Thoracic aorta (tissue), 2 donors: ENCODE measurements at regions not wholly inside any gene's neighbourhood (a gene's known extent, or its start where the extent isn't known, plus 50 kb on each side); places are given as distances from the start of the nearest gene placed in this dataset.
A peak's percentile ranks its signal among the peaks of the same experiment; 100 is the strongest.

ENCODE experiments used
- ATAC-seq: fragments of 150-250 bp; one replicate; pipeline ENCODE4 v1.8.0; 2017; ENCODE audit warnings: low read depth; ENCODE audit not compliant: insufficient number of reproducible peaks, low FRiP score
- DNase-seq: peaks from one replicate; pipeline ENCODE4 v3.0.0-alpha.2; 2020; ENCODE audit warnings: low spot score
- H3K27ac ChIP-seq, 2 donors: fragments of 200-600 bp; sonication (generic); 1 replicate in 1 of 2; 2 replicates in 1 of 2; pipeline ENCODE4 v1.5.1; 2016; ENCODE audit warnings: mild to moderate bottlenecking in 2 of 2, moderate library complexity in 2 of 2
- H3K27me3 ChIP-seq: fragments of 200-600 bp; sonication (generic); replicated peaks from 2 replicates; pipeline ENCODE4 v1.6.0; 2016; ENCODE audit warnings: mild to moderate bottlenecking; ENCODE audit not compliant: insufficient read depth
- H3K36me3 ChIP-seq: fragments of 200-600 bp; sonication (generic); one replicate; pipeline ENCODE4 v1.5.1; 2016
- H3K4me1 ChIP-seq, 2 donors: fragments of 200-600 bp; sonication (generic); 1 replicate in 1 of 2; 2 replicates in 1 of 2; pipeline versions ENCODE4 v1.5.1 to v1.6.0; 2016; ENCODE audit warnings: low read depth in 2 of 2, mild to moderate bottlenecking in 1 of 2; ENCODE audit not compliant: control insufficient read depth in 1 of 2
- H3K4me3 ChIP-seq: fragments of 200-600 bp; sonication (generic); 2 replicates; pipeline ENCODE4 v1.5.1; 2016; ENCODE audit warnings: mild to moderate bottlenecking
- H3K9me3 ChIP-seq: fragments of 200-600 bp; sonication (generic); 2 replicates; pipeline ENCODE4 v1.5.1; 2016
- TF ChIP-seq, protein P1 (sequence below): fragments of 200-600 bp; sonication (generic); IDR thresholded peaks from one replicate; pipeline ENCODE4 v1.5.1; 2019; ENCODE audit warnings: antibody characterized with exemption

DNA sequence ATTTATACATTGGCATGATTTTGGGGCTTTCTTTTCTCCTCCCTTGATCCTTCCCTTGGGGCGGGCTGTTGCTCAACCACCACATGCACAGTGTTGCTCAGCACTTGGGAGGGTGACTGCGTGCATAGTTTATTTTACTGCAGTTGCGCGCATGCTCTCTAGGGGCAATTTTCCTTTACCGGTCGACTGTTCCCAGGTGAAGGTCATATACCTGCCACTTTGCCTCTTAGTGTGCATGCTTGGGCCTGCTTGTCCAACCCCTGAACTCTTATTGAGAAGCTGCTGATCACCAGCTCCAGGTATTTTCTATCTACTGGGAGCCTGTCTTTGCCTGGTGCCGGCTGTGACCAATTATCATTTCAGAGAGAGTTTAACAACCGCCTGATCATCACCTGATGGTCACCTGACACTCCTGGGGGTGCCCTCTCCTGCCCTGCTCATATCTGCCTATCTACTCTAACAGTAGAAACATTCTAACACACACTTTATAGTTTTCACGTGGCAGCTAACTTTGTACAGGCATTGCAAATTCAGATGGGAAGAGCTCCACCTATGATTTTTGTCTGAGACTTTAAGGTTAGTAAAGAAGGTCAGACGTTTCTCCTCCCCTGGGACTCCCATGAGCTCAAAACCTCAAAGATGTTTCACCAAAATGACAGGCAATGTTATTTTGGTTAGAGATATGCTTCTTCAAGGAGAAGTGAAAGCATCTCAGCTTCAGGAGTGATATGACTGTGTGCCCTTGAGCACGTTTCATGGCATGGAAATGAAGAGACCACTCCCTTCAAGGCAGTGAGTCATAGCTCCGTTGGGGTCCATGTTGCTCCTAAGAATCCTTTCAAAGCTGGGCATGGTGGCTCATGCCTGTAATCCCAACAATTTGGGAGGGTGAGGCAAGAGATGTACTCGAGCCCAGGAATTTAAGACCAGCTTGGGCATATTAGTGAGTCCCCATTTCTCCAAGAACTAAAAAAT lies 227.5 kb upstream of the MYLIP start:
- peaks cover 3 to 10% of the 10 kb centered on the region in 2 donors for H3K4me1 ChIP-seq
- no peaks in the 10 kb centered on the region for H3K9me3 ChIP-seq
- TF ChIP-seq, protein P1, sequence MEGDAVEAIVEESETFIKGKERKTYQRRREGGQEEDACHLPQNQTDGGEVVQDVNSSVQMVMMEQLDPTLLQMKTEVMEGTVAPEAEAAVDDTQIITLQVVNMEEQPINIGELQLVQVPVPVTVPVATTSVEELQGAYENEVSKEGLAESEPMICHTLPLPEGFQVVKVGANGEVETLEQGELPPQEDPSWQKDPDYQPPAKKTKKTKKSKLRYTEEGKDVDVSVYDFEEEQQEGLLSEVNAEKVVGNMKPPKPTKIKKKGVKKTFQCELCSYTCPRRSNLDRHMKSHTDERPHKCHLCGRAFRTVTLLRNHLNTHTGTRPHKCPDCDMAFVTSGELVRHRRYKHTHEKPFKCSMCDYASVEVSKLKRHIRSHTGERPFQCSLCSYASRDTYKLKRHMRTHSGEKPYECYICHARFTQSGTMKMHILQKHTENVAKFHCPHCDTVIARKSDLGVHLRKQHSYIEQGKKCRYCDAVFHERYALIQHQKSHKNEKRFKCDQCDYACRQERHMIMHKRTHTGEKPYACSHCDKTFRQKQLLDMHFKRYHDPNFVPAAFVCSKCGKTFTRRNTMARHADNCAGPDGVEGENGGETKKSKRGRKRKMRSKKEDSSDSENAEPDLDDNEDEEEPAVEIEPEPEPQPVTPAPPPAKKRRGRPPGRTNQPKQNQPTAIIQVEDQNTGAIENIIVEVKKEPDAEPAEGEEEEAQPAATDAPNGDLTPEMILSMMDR = no peak
- DNase-seq (no peak), ATAC-seq (no peak)
- no peaks in the 10 kb centered on the region for H3K27me3 ChIP-seq
- no peak overlapping the region for H3K27ac ChIP-seq
- no peaks in the 10 kb centered on the region for H3K36me3 ChIP-seq
- no peak overlapping the region for H3K4me3 ChIP-seq

DNA sequence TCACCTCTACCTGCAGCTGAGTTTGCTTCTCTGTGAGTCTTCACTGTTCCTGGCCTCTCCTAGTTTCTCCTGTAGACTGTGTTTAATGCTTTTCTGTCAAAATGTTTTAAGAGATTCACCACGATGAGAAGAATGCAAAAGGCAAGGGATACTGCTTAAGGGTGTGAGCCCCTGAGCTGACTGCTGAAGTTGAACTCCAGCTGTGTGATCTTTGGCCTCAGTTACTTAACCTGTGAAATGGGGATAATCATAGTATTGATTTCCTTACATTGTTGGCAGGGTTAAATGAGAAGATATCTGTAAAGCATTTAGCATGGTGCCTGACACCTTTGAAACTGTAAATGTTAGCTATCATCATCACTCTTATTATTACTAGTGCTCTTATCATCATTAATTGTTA lies 230.2 kb upstream of the MYLIP start:
- TF ChIP-seq, protein P1 = no peak
- H3K36me3 ChIP-seq = no peaks in the 10 kb centered on the region
- H3K27me3 ChIP-seq = no peaks in the 10 kb centered on the region
- H3K4me1 ChIP-seq = peaks cover 3 to 13% of the 10 kb centered on the region in 2 donors
- H3K4me3 ChIP-seq = no peak overlapping the region
- no peak overlapping the region for H3K27ac ChIP-seq
- DNase-seq (no peak), ATAC-seq (no peak)
- no peaks in the 10 kb centered on the region for H3K9me3 ChIP-seq

DNA sequence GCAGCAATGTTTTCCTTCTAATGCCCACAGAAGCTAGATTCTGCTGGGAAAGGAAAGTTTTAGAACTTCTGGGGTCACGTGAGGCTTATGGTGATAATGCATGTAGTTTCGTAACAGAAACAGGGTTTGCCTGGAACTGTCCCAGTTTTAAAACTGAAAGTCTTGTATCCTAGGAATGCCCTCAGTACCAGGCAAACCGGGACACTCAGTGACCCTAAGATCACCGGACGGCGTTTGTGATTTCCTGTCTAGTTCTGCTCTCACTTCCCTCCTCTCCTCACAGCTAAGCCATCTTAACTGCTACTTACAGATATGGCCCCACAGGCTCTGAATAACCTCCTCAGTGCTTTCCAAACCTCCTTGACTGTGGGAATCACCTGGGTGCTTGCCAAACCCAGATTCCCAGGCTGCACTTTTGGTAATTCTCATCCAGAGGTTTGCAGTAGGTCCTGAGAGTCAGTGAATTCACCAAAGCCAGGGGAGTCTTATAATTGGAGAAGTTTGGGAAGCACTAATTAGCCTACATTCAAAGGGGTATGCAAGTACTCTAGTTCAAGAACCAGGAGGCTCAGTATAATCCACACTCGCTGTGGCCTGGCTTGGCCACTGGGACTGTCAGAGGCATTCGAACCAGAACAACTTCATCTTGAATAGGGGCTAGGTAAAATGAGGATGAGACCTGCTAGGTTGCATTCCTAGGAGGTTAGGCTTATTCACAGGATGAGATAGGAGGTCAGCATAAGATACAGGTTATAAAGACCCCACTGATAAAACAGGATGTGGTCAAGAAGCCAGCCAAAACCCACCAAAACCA lies 231.6 kb upstream of the MYLIP start:
- H3K4me3 ChIP-seq = peak overlapping the region; percentile 42
- ATAC-seq (peak; percentile 22), DNase-seq (no peak)
- H3K9me3 ChIP-seq = no peaks in the 10 kb centered on the region
- no peaks in the 10 kb centered on the region for H3K36me3 ChIP-seq
- peak overlapping the region; percentile 40 to 49 for H3K27ac ChIP-seq
- peaks cover 3 to 13% of the 10 kb centered on the region in 2 donors for H3K4me1 ChIP-seq
- H3K27me3 ChIP-seq = no peaks in the 10 kb centered on the region
- TF ChIP-seq, protein P1 = no peak

DNA sequence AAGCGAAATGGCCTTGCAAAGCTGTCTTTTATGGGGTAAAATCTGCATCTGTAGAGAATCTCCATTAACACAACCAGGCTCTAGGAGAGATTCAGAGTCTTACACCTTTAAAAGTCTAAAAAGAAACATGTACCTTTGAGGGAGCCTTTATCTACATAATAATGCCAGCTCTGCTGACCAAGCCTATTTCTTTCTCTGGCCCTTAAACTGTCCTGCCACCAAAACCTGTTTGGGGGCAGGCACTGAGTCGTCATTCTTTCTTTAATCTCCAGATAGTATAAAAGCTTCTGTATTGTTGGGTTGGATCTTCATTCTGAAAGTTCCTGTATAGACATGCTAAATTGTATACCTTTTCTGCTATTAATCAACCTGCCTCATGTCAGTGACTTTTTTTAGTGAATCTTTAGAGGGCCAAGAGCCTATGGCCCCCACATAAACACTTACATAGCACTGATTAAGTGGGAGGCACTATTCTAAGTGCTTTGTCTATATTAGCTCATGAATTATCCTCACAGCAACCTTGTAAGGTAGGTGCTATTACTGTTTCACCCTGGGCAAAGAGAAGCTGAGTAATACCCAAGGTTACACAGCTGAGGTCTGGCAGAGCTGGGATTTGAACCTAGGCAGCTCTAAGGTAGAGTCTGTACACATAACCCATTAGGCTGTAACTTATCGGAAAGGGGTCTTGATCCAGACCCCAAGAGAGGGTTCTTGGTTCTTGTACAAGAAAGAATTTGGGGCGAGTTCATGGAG lies 232.3 kb upstream of the DTNBP1 start:
- peaks cover 3 to 13% of the 10 kb centered on the region in 2 donors for H3K4me1 ChIP-seq
- TF ChIP-seq, protein P1 = no peak

More for the DNA sequence above, 232.3 kb upstream of the DTNBP1 start:
- Histone ChIP-seq H3K36me3 (no peaks in the 10 kb centered on the region), H3K27ac (no peak overlapping the region), H3K4me3 (no peak overlapping the region), H3K27me3 (no peaks in the 10 kb centered on the region), H3K9me3 (no peaks in the 10 kb centered on the region)
- no peak for DNase-seq
- ATAC-seq = no peak
